ENCODE measurements at regions not wholly inside any gene's neighbourhood (a gene's known extent, or its start where the extent isn't known, plus 50 kb on each side); places are given as distances from the start of the nearest gene placed in this dataset.
A peak's percentile ranks its signal among the peaks of the same experiment; 100 is the strongest.
"Not testable (repeated sequence)": the region's sequence is repeated elsewhere in the genome, so short reads cannot be mapped to it uniquely, and the experiment has no call there.

- not testable (repeated sequence) for DNase-seq
Observed at GRCh38 chr1:143760366-143760765, 211.4 kb downstream of the FAM72C start.

GRCh38 chr1:143755961-143756360 is 215.8 kb downstream of the FAM72C start:
- DNase-seq, result not testable (repeated sequence)

DNA sequence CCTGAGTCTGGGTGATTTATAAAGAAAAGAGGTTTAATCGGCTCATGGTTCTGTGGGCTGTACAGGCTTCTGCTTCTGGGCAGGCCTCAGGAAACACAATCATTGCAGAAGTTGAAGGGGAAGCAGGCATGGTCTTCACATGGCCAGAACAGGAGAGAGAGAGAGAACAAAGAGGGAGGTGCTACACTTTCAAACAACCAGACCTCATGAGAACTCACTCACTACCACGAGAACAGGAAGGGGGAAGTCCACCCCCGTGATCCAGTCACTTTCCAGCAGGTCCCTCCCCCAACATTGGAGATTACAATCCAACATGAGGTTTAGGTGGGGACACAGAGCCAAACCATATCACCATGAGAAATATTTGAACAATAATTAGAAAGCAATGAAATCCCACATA is 222.9 kb downstream of the FAM72C start:
- no peak for DNase-seq

GRCh38 chr1:143736562-143736961 is 235.2 kb downstream of the FAM72C start:
- DNase-seq, result no peak

DNA sequence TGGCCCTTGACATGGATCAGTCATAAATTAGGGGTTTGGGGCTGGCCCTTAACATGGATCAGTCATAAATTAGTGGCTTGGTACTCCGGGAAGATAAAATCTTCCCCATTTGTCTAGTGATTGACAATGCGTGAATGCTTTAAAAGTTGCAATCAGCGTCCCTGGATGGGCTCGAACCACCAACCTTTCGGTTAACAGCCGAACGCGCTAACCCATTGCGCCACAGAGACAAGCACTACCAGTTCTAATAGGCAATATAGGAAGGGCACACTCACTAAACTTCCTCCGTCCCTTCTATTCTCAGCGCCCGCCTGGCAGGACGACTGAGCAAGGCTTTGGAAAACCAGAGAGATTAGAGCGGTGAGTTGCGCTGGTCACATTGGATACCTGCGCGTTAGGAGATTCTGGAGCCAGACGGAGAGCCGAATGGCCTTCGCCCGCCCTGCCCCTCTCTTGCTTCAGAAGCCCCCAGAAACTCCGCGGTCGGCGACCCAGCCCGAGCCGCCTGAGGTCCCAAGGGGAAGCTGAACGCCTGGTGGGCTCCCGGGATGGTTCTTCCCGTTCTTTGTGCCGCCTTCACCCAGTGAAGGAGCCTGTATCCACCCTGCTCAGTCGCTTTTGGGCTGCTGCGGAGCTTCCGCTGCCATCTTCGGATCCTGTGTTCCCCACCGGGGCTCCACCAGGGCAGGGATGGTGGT is 235.9 kb downstream of the FAM72C start:
- DNase-seq, result no peak

- DNase-seq, result not testable (repeated sequence)
Observed at GRCh38 chr1:143734261-143734660, 237.5 kb downstream of the FAM72C start.

DNA sequence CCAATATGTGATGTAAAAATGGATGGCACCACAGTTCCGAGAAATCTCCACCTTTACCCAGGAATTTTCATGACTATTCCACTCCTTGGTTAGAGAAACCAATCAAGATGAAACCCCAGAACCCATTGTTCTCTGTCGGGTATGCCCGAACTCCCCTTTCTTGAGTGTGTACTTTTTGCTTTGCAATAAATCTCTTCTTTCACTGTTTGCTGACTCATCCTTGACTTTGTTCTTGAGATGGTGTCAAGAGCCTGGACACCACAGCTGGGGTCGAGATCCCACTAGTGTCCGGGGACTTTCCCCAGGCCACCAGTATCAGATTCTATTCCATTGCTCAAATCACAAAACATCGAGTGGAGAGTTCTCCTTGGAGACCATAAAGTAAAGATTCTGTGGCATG is 240.9 kb downstream of the FAM72C start:
- not testable (repeated sequence) for DNase-seq

GRCh38 chr1:143729449-143730111 is 242.2 kb downstream of the FAM72C start:
- peak in 1 of 4 experiments; percentile 3 for DNase-seq

- DNase-seq, result not testable (repeated sequence)
Observed at GRCh38 chr1:143728802-143729448, 242.9 kb downstream of the FAM72C start.

GRCh38 chr1:143727263-143727662 is 244.5 kb downstream of the FAM72C start:
- no peak for DNase-seq

- DNase-seq, result no peak
Observed at GRCh38 chr1:143721024-143721373, 250.8 kb downstream of the FAM72C start.

DNA sequence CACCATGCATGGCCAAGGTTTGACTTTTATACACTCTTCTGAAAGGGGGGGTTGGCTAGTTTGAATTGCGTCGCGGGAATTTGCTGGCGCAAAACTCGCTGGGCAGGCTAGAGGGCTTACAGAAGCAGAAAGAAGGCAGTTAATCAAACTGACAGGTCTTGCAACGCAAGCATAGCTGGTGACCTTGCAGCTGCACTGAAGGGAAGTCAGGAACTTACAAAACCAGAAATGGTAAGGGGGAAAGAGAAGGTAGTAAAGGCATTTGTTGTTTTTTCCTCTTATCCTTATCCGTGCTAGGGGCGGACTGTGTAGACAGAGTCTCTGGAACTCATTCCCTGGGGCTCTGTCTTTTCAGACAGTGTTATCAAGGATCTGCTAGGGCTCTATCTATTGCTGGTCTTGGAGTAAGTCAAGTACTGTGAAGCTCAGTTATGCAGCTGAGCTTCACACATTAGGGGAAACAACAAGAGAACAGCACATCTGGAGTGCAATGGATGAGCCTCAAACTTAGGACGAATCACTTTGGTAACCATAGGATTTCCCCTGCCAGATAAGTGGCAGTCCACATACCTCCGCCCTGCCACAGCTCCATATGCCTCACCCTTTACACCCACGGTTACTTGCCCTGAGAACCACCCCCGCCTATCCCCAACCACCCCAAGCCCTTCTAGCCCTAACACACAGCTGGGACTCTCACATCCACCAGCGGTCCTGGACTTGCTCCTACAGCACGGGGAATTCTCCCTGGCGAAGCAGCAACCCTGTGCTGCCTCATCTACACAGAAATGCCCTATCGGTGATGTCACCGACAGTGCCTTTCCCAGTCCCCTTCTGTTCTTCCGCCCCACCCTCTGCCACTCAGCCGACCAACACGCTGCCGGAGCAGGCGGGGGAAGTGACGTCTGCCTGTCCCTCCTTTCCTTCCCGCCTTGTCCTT is 251.4 kb downstream of the FAM72C start:
- no peak for DNase-seq

DNA sequence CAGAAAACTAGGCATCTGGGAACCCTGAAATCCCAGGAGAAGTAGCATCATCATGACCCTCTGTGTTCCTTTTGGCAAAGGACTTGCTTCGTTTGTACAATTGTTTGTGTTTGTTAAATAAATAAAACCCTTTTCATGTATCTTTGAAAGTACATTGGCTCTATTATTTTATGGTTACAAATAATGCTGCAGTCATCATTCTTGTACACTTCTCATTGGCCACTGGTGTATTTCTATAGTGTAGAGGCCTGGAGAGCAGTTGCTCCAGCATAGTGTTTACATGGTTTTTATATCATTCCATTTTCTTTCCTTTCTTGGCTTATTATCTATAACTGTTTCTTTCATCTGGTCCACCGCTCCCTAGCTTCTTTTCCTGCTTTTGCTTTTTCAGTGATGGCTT is 253.3 kb downstream of the FAM72C start:
- no peak for DNase-seq

DNA sequence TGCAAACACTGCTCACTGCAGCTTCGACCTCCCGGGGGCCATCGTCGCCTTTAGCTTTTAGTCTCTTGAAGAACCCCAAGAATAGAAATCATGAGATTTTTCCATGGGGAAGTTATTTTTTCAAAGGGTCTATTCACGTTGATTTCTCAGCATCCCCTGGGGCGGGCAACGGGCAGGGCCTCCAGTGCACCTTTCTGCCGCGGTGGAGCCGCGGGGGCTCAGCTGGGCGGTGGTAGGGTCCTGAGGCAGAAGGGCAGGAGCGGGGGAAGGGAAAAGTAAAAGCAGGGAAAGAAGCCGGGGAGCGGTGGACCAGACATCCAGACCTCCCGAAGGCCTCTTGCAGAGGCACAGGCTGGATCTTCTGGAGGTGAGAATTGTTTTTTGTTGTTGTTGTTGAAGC is 253.8 kb downstream of the FAM72C start:
- no peak for DNase-seq

GRCh38 chr1:143717434-143717833 is 254.4 kb downstream of the FAM72C start:
- no peak for DNase-seq

DNA sequence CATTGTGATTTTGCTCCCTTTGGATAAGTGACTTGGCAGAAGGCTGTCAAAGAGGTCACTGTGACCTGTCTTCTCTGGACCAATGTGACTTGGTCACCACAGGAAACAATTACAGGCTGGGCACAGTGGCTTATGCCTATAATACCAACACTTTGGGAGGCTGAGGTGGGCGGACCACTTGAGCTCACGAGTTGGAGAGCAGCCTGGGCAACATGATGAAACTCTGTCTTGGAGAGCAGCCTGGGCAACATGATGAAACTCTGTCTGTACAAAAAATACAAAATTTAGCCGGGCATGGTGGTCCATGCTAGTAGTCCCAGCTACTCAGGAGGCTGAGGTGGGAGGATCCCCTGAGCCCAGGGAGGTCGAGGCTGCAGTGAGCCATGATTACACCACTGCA is 256.9 kb downstream of the FAM72C start:
- not testable (repeated sequence) for DNase-seq

- DNase-seq, result not testable (repeated sequence)
Observed at GRCh38 chr1:143709606-143710259, 262.1 kb downstream of the FAM72C start.

GRCh38 chr1:143702739-143703138 is 269.0 kb downstream of the FAM72C start:
- DNase-seq, result not testable (repeated sequence)

- DNase-seq, result no peak
Observed at GRCh38 chr1:143699731-143700130, 272.1 kb downstream of the FAM72C start.

DNA sequence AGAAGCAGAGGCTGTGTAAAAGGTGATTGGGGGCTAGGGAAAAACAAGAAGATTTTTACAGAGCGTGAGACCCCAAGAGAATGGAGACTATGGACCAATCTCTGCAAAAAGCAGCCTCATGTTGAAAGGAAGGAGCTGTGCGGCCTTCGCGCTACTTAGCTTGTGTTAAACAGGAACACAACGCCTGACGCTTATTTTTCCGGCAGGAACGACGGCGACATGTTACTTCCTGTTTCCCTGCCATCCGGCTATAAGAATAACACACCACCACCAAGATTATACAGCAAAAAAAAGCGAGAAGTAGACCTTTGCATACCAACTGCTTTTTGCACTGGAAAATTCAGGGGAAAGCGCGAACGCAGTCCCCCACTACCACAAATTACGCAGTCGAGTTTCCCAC is 272.7 kb downstream of the FAM72C start:
- no peak for DNase-seq

- DNase-seq, result no peak
Observed at GRCh38 chr1:143698016-143698415, 273.8 kb downstream of the FAM72C start.

DNA sequence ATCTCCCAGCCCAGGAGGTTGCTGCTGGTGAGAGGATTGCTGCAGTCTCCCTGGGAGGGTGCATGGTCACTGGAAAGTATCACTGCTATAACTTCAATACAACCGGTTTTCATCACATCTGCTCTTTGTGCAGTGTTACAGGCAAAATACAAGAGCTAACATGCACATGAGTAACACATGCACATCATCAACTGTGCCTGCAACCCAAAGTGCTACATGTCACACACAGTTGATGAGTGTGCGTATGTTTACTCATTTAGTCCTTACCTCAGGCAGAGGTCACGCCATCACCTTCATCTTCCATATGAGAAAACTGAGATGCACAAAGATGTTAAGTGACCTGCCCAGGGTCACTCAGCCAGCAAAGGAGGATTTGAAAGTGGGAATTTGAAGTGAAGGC is 277.7 kb downstream of the FAM72C start:
- no peak for DNase-seq

Measured in activated CD4-positive, CD25-positive, alpha-beta regulatory T cell (primary cell).